PC-9 (cell line): ENCODE measurements at regions not wholly inside any gene's neighbourhood (a gene's known extent, or its start where the extent isn't known, plus 50 kb on each side); places are given as distances from the start of the nearest gene placed in this dataset.

ENCODE experiments used
- BruUV-seq: library from RNA; stranded (reverse); fragments of 400-500 nt; replicated peaks from 2 replicates; lab custom pipeline; 2021; lab: Mats Ljungman, UMichigan
- CTCF ChIA-PET: fragments of 300-600 bp; sonication (Branson Sonifier 250); formaldehyde crosslinking; loops from one replicate; lab custom pipeline; 2022; ENCODE audit warnings: antibody characterized with exemption; lab: Charles Lee
- POLR2A ChIA-PET: fragments of 300-600 bp; sonication (Branson Sonifier 250); formaldehyde crosslinking; loops from one replicate; lab custom pipeline; 2022; ENCODE audit warnings: antibody characterized with exemption; ENCODE audit not compliant: unreplicated experiment; lab: Charles Lee
- DNase-seq, 2 experiments: peaks; one replicate each; pipeline versions ENCODE4 v3.0.0 to v3.0.0-alpha.2; 2015 to 2022; ENCODE audit warnings: mixed read lengths in 1 of 2
- H2AFZ ChIP-seq: fragments of 200-600 bp; sonication (generic); 2 replicates; pipeline ENCODE4 v1.8.1; 2017; ENCODE audit warnings: antibody characterized with exemption
- H3F3A ChIP-seq: fragments of 200-600 bp; sonication (generic); 2 replicates; pipeline ENCODE4 v1.8.1; 2017; ENCODE audit warnings: antibody characterized with exemption, mild to moderate bottlenecking, low read depth; ENCODE audit not compliant: insufficient read depth
- H3K27ac ChIP-seq: fragments of 200-600 bp; sonication (generic); 2 replicates; pipeline ENCODE4 v1.6.1; 2016; ENCODE audit warnings: mixed run types
- H3K27me3 ChIP-seq: fragments of 200-600 bp; sonication (generic); 2 replicates; pipeline ENCODE4 v1.6.1; 2016; ENCODE audit warnings: low read depth, mixed run types; ENCODE audit not compliant: insufficient read depth
- H3K36me3 ChIP-seq: fragments of 200-600 bp; sonication (generic); 2 replicates; pipeline ENCODE4 v1.6.1; 2016; ENCODE audit warnings: low read depth, mixed run types
- H3K4me1 ChIP-seq: fragments of 200-600 bp; sonication (generic); replicated peaks from 2 replicates; pipeline ENCODE4 v1.6.1; 2016; ENCODE audit warnings: mixed run types; ENCODE audit not compliant: insufficient read depth
- H3K4me2 ChIP-seq: fragments of 200-600 bp; sonication (generic); 2 replicates; pipeline ENCODE4 v1.6.1; 2017; ENCODE audit warnings: mixed run types
- H3K4me3 ChIP-seq: fragments of 200-600 bp; sonication (generic); 2 replicates; pipeline ENCODE4 v1.6.1; 2016; ENCODE audit warnings: mixed run types
- H3K79me2 ChIP-seq: fragments of 200-600 bp; sonication (generic); 2 replicates; pipeline ENCODE4 v1.6.1; 2017; ENCODE audit warnings: low read depth, mixed run types
- H3K9me2 ChIP-seq: fragments of 200-600 bp; sonication (generic); 2 replicates; pipeline ENCODE4 v1.8.1; 2017; ENCODE audit warnings: mild to moderate bottlenecking; ENCODE audit not compliant: insufficient read depth
- H3K9me3 ChIP-seq: fragments of 200-600 bp; sonication (generic); 2 replicates; pipeline ENCODE4 v1.8.1; 2016; ENCODE audit warnings: low read depth; ENCODE audit not compliant: insufficient read depth
- H4K20me1 ChIP-seq: fragments of 200-600 bp; sonication (generic); 2 replicates; pipeline ENCODE4 v1.8.1; 2017; ENCODE audit not compliant: insufficient read depth
- CTCF ChIP-seq: fragments of 200-600 bp; sonication (generic); conservative IDR thresholded peaks from 2 replicates; pipeline ENCODE4 v1.6.1; 2017; ENCODE audit warnings: mixed run types, antibody characterized with exemption, mild to moderate bottlenecking, moderate library complexity
- EZH2 ChIP-seq: fragments of 200-600 bp; sonication (generic); IDR thresholded peaks from 2 replicates; pipeline ENCODE4 v1.8.0; 2017; ENCODE audit warnings: antibody characterized with exemption, low read depth
- intact Hi-C: fragments of 100-400 bp; cut with micrococcal nuclease; formaldehyde crosslinking; loops from one replicate; pipeline ENCODE4 v1.10.0; 2022; ENCODE audit not compliant: unreplicated experiment

GRCh38 chr20:4542270-4542669, 144.0 kb upstream of the PRNP start:
- Histone ChIP-seq H3F3A (no peaks in the 10 kb centered on the region; the same call in 1 of the 2 replicates), H3K4me2 (no peak overlapping the region), H3K9me2 (no peaks in the 10 kb centered on the region), H3K9me3 (peaks cover 7% of the 10 kb centered on the region; the same call in 1 of the 2 replicates), H3K79me2 (no peaks in the 10 kb centered on the region), H2AFZ (no peak overlapping the region), H3K4me1 (peaks cover 18% of the 10 kb centered on the region), H3K4me3 (no peak overlapping the region), H3K36me3 (no peaks in the 10 kb centered on the region), H3K27me3 (no peaks in the 10 kb centered on the region), H4K20me1 (no peaks in the 10 kb centered on the region), H3K27ac (no peak overlapping the region)
- CTCF ChIA-PET: no interaction called here
- POLR2A ChIA-PET: no interaction called here
- DNase-seq: no peak
- TF ChIP-seq CTCF (no peak), EZH2 (no peak)
- no TSS peak for BruUV-seq
- intact Hi-C loops: no loop called here

- H3K27me3 ChIP-seq: no peaks in the 10 kb centered on the region
- H3K79me2 ChIP-seq: no peaks in the 10 kb centered on the region
- H2AFZ ChIP-seq: no peak overlapping the region
- H3K4me1 ChIP-seq: no peaks in the 10 kb centered on the region
- ChIA-PET POLR2A (no interaction called here), CTCF (no interaction called here)
- H3K27ac ChIP-seq: no peak overlapping the region
- no peaks in the 10 kb centered on the region for H3F3A ChIP-seq
- TF ChIP-seq CTCF (no peak), EZH2 (no peak)
- no peaks in the 10 kb centered on the region for H3K36me3 ChIP-seq
- no peaks in the 10 kb centered on the region for H3K9me3 ChIP-seq
- no peak for DNase-seq
- H3K4me3 ChIP-seq: no peak overlapping the region
- H4K20me1 ChIP-seq: no peaks in the 10 kb centered on the region
- no peaks in the 10 kb centered on the region for H3K9me2 ChIP-seq
- no TSS peak for BruUV-seq
- no peak overlapping the region for H3K4me2 ChIP-seq
- intact Hi-C loops: no loop called here
Measured at GRCh38 chr20:4534315-4534714, 151.9 kb upstream of the PRNP start.

DNA sequence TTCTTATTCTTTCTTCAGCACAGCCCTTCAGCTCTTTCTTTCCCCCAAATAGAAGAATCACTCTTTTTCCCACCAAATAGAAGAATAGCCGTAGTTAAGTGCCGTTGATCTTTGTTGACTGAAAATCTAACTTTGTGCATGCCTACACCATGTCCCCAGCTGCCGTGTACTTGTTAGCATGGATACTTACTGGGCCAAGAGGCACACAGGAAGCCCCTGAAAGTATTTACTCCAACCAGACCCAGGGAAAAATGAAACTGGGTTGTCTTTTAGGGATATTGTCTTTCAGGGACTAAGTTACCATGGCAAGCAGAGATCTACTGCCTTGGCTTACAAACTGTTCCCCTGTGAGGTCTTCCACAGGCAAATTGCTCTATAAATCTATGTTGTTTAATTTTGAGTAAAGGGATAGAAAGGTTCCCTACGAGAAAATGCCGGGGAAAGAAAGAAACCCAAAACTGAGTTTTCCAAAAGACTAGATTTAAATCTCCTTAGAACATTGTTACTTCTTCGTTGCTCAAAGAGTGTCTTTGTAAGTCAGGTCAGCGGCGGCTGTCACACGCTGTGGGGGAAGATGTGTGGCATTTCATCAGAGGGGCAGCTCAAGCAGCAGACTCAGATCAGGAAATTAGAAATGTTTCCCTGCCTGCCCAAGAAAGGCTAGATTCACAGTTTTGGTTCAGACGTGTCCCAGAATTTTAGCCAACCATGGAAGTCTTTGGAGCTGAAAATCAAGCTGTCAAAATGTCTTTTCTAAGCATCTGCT, 152.7 kb upstream of the PRNP start:
- H3K9me3 ChIP-seq: no peaks in the 10 kb centered on the region
- DNase-seq: no peak
- ChIA-PET CTCF (no interaction called here), POLR2A (no interaction called here)
- no peaks in the 10 kb centered on the region for H3K79me2 ChIP-seq
- no peak overlapping the region for H3K4me2 ChIP-seq
- no peaks in the 10 kb centered on the region for H3K36me3 ChIP-seq
- no peak overlapping the region for H3K27ac ChIP-seq
- no peaks in the 10 kb centered on the region for H3K27me3 ChIP-seq
- H3K9me2 ChIP-seq: no peaks in the 10 kb centered on the region
- no TSS peak for BruUV-seq
- TF ChIP-seq CTCF (no peak), EZH2 (no peak)
- no peaks in the 10 kb centered on the region for H3F3A ChIP-seq
- intact Hi-C loops: no loop called here
- H2AFZ ChIP-seq: no peak overlapping the region
- no peaks in the 10 kb centered on the region for H3K4me1 ChIP-seq
- H3K4me3 ChIP-seq: no peak overlapping the region
- no peaks in the 10 kb centered on the region for H4K20me1 ChIP-seq
